T-cell (primary cell): ENCODE measurements at regions not wholly inside any gene's neighbourhood (a gene's known extent, or its start where the extent isn't known, plus 50 kb on each side); places are given as distances from the start of the nearest gene placed in this dataset.
"Not testable (repeated sequence)": the region's sequence is repeated elsewhere in the genome, so short reads cannot be mapped to it uniquely, and the experiment has no call there.

ENCODE experiments used
- ATAC-seq, 4 experiments: fragments of 200-7000 bp in 3 of 4; fragments of 150-1000 bp in 1 of 4; cut with Tn5 transposase; replicated peaks in 1 of 4; 1 replicate in 3 of 4; 2 replicates in 1 of 4; pipeline ENCODE4 v1.10.0; 2021; ENCODE audit warnings: moderate library complexity in 3 of 4, mild to moderate bottlenecking in 2 of 4, moderate number of reproducible peaks in 1 of 4
- CTCF ChIA-PET, 2 donors: fragments of 300-600 bp; sonication (Branson Sonifier 250); formaldehyde crosslinking; loops; one replicate each; lab custom pipeline; 2022; ENCODE audit warnings: antibody characterized with exemption in 2 of 2; lab: Charles Lee
- POLR2A ChIA-PET, 2 donors: fragments of 300-600 bp; sonication (Branson Sonifier 250); formaldehyde crosslinking; loops; one replicate each; lab custom pipeline; 2022; ENCODE audit warnings: antibody characterized with exemption in 2 of 2; lab: Charles Lee
- DNase-seq, 35 experiments: peaks; one replicate each; pipeline versions ENCODE4 v3.0.0 to v3.0.0-alpha.2; 2013 to 2023
- H3K27ac ChIP-seq: one replicate; pipeline ENCODE4 v1.5.1; 2013; ENCODE audit warnings: low read length
- H3K27me3 ChIP-seq, 2 experiments: replicated peaks in 1 of 2; 1 replicate in 1 of 2; 2 replicates in 1 of 2; pipeline versions ENCODE4 v1.6.1 to v1.7.0; 2013; ENCODE audit warnings: low read length in 1 of 2, mixed read lengths in 1 of 2; ENCODE audit not compliant: control insufficient read depth in 2 of 2, insufficient read depth in 2 of 2; ENCODE audit errors: extremely low read depth in 1 of 2
- H3K36me3 ChIP-seq, 2 donors: 1 replicate in 1 of 2; 2 replicates in 1 of 2; pipeline versions ENCODE4 v1.6.1 to v1.7.0; 2013; ENCODE audit warnings: low read length in 1 of 2; ENCODE audit not compliant: control insufficient read depth in 2 of 2, insufficient read depth in 1 of 2; ENCODE audit errors: extremely low read depth in 1 of 2
- H3K4me1 ChIP-seq, 2 experiments: 1 replicate in 1 of 2; 2 replicates in 1 of 2; pipeline versions ENCODE4 v1.6.1 to v1.7.0; 2013; ENCODE audit warnings: low read length in 2 of 2, mixed read lengths in 1 of 2; ENCODE audit not compliant: insufficient read depth in 2 of 2, control insufficient read depth in 1 of 2; ENCODE audit errors: extremely low read depth in 1 of 2
- H3K4me3 ChIP-seq, 2 donors: 1 replicate in 1 of 2; 2 replicates in 1 of 2; pipeline versions ENCODE4 v1.5.1 to v1.7.0; 2013; ENCODE audit warnings: mild to moderate bottlenecking in 2 of 2, low read length in 1 of 2, moderate library complexity in 1 of 2; ENCODE audit not compliant: control insufficient read depth in 1 of 2; ENCODE audit errors: extremely low read depth in 1 of 2
- H3K9me3 ChIP-seq: 2 replicates; pipeline ENCODE4 v1.7.0; 2013
- H3K27ac Mint-ChIP-seq, 2 donors: one replicate each; pipeline ENCODE4 v1.8.0; 2020 to 2021; ENCODE audit warnings: mild to moderate bottlenecking in 2 of 2, mixed read lengths in 2 of 2
- H3K27me3 Mint-ChIP-seq, 2 donors: one replicate each; pipeline ENCODE4 v1.8.0; 2021 to 2022; ENCODE audit warnings: mixed read lengths in 2 of 2
- H3K36me3 Mint-ChIP-seq: one replicate; pipeline ENCODE4 v1.8.0; 2021; ENCODE audit warnings: mixed read lengths
- H3K4me1 Mint-ChIP-seq, 3 donors: one replicate each; pipeline ENCODE4 v1.8.0; 2020 to 2022; ENCODE audit warnings: mixed read lengths in 3 of 3, mild to moderate bottlenecking in 1 of 3
- H3K4me3 Mint-ChIP-seq, 3 donors: one replicate each; pipeline ENCODE4 v1.8.0; 2020 to 2022; ENCODE audit warnings: mild to moderate bottlenecking in 3 of 3, mixed read lengths in 3 of 3, moderate library complexity in 3 of 3
- H3K9me3 Mint-ChIP-seq, 3 donors: one replicate each; pipeline ENCODE4 v1.8.0; 2020 to 2022; ENCODE audit warnings: mixed read lengths in 3 of 3
- WGBS: methylation state at CpG from one replicate; pipeline ENCODE4 v1.1.5; 2013; ENCODE audit warnings: missing lambda C conversion rate; ENCODE audit not compliant: insufficient coverage; 5-methylcytosine and 5-hydroxymethylcytosine counted together

DNA sequence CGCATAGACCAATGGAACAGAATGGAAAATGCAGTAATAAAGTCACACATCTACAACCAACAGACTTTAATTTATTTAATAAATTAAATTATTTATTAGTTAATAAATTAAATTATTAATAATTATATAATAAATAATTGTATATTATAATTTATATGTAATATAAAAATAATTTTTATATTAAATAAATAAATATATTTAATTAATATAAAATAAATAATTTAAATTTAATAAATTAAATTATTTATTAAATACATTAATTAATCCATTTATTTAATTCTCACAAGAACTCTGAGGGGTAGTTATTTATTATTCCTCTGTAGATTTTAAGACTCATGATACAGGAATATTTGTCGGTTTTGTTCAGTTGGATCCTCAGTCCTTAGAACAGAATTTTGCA is 176.1 kb upstream of the ADAMTS19 start:
- DNase-seq (no peak), ATAC-seq (no peak)
- CTCF ChIA-PET = no interaction called here
- Mint-ChIP-seq H3K9me3 (peaks cover 7 to 9% (median 9%) of the 10 kb centered on the region in 3 donors), H3K27ac (no peak overlapping the region), H3K27me3 (no peaks in the 10 kb centered on the region), H3K4me3 (no peak overlapping the region), H3K4me1 (no peaks in the 10 kb centered on the region), H3K36me3 (no peaks in the 10 kb centered on the region)
- H3K27me3 ChIP-seq = no peaks in the 10 kb centered on the region
- no peaks in the 10 kb centered on the region for H3K4me1 ChIP-seq
- no peaks in the 10 kb centered on the region for H3K9me3 ChIP-seq
- no peaks in the 10 kb centered on the region for H3K36me3 ChIP-seq
- no peak overlapping the region for H3K27ac ChIP-seq
- POLR2A ChIA-PET = no interaction called here
- no peak overlapping the region for H3K4me3 ChIP-seq
- WGBS = no CpG with 5 or more reads among the region's 2 CpGs

DNA sequence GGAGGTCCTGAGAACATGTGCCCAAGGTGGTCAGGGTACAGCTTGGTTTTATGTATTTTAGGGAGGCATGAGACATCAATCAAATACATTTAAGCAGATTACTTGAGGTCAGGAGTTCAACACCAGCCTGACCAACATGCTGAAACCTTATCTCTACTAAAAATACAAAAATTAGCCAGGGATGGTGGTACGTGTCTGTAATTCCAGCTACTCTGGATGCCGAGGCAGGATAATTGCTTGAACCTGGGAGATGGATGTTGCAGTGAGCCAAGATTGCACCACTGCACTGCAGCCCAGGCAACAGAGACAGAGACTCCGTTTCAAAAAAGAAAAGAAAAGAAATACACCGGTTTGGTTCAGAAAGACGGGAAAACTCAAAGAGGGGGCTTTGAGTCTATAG is 165.9 kb upstream of the ADAMTS19 start:
- H3K4me3 Mint-ChIP-seq, H3K27me3 Mint-ChIP-seq, H3K4me1 Mint-ChIP-seq, H3K9me3 ChIP-seq, DNase-seq, H3K4me3 ChIP-seq, H3K36me3 Mint-ChIP-seq, H3K27ac ChIP-seq, ATAC-seq, H3K4me1 ChIP-seq, POLR2A ChIA-PET, H3K36me3 ChIP-seq, H3K27ac Mint-ChIP-seq, H3K27me3 ChIP-seq, CTCF ChIA-PET: not testable (repeated sequence)
- peaks cover 8 to 26% (median 14%) of the 10 kb centered on the region in 3 donors for H3K9me3 Mint-ChIP-seq
- 86% methylated on average over 5 of the region's 5 CpGs for WGBS

DNA sequence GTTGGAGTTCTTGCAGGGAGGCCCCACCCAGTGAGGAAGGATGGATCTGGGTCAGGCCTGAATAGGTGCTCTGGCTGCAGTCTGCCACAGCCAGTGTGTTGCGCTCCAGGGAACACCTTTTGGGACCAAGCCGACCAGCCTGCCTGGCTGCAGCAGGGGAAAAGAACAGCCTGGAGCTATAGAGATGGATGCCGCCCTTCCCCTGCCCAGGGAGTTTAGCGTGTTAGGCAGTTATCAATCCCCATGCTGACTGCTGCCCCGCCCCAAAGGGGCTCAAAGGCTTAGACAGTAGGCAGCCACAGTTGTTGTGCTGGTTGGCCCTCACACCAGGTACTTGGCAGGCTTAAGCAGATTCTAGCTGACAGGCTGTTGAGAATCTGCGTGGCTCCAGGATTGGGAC is 153.4 kb upstream of the ADAMTS19 start:
- Mint-ChIP-seq H3K27me3 (no peaks in the 10 kb centered on the region), H3K36me3 (no peaks in the 10 kb centered on the region), H3K4me3 (no peak overlapping the region), H3K9me3 (peaks cover 12 to 21% (median 20%) of the 10 kb centered on the region in 3 donors), H3K27ac (no peak overlapping the region), H3K4me1 (no peaks in the 10 kb centered on the region)
- no peak overlapping the region for H3K27ac ChIP-seq
- H3K4me1 ChIP-seq = no peaks in the 10 kb centered on the region
- WGBS = 98% methylated on average over 3 of the region's 6 CpGs
- peaks cover 0 to 3% of the 10 kb centered on the region in 2 experiments for H3K27me3 ChIP-seq
- ChIA-PET CTCF (no interaction called here), POLR2A (no interaction called here)
- no peak for ATAC-seq
- H3K9me3 ChIP-seq = no peaks in the 10 kb centered on the region
- DNase-seq = no peak
- no peaks in the 10 kb centered on the region for H3K36me3 ChIP-seq
- H3K4me3 ChIP-seq = no peak overlapping the region

DNA sequence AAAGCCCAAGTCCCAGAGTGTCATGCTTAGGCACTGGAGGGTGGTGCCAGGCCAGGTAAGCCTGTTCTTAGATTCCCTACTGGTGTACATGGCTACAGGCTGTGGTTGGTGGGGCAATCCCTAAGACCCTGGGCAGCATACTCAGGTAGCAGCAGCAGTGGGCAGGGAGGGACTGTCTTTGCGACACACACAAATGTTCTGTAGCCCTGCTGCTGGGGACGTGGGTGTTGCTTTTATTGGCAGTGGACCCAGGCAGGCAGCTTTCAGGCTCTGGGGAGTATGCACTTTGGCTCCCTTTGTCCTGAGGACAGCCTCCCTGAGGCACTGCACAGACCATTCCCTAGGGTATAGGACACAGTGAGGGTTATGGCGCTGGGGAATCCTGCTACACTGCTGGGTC is 137.1 kb upstream of the ADAMTS19 start:
- Histone ChIP-seq H3K4me1 (no peaks in the 10 kb centered on the region), H3K36me3 (no peaks in the 10 kb centered on the region), H3K27ac (no peak overlapping the region), H3K27me3 (no peaks in the 10 kb centered on the region), H3K4me3 (no peak overlapping the region), H3K9me3 (no peaks in the 10 kb centered on the region)
- no peaks in the 10 kb centered on the region for H3K27me3 Mint-ChIP-seq
- ChIA-PET POLR2A (no interaction called here), CTCF (no interaction called here)
- WGBS = 77% methylated on average over 3 of the region's 3 CpGs
- no peak overlapping the region for H3K4me3 Mint-ChIP-seq
- no peak overlapping the region for H3K27ac Mint-ChIP-seq
- H3K9me3 Mint-ChIP-seq = peaks cover 12 to 27% (median 17%) of the 10 kb centered on the region in 3 donors
- H3K4me1 Mint-ChIP-seq = no peaks in the 10 kb centered on the region
- ATAC-seq = no peak
- DNase-seq = no peak
- no peaks in the 10 kb centered on the region for H3K36me3 Mint-ChIP-seq

DNA sequence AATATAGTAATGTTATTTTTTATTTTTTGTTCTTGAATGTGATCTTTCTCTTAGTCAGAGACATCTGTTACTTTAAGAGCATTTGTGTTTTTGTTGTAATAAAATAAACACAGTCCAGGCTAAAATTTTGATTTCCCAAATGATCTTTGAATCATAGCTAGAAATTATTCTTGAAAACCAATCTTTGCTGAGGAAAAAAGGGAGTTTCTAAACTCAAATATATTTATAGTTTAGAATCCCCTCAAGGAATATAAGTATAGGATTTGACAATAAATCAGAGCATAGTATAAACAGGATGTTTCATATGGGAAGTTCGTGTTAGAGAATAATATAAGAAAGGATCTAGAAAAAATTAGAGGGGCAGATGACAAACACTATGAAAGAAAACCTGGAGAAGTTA is 118.8 kb upstream of the ADAMTS19 start:
- H3K4me3 ChIP-seq = no peak overlapping the region
- POLR2A ChIA-PET = no interaction called here
- no peak for ATAC-seq
- no peak overlapping the region for H3K4me3 Mint-ChIP-seq
- CTCF ChIA-PET = no interaction called here
- H3K36me3 ChIP-seq = no peaks in the 10 kb centered on the region
- peaks cover 0 to 5% (median 0%) of the 10 kb centered on the region in 3 donors for H3K4me1 Mint-ChIP-seq
- H3K27me3 Mint-ChIP-seq = no peaks in the 10 kb centered on the region
- H3K27ac ChIP-seq = no peak overlapping the region
- no peaks in the 10 kb centered on the region for H3K4me1 ChIP-seq
- H3K36me3 Mint-ChIP-seq = no peaks in the 10 kb centered on the region
- H3K27me3 ChIP-seq = no peaks in the 10 kb centered on the region
- no peaks in the 10 kb centered on the region for H3K9me3 ChIP-seq
- no CpG with 5 or more reads among the region's 1 CpG for WGBS
- peaks cover 17 to 51% (median 27%) of the 10 kb centered on the region in 3 donors for H3K9me3 Mint-ChIP-seq
- no peak overlapping the region for H3K27ac Mint-ChIP-seq
- no peak for DNase-seq

DNA sequence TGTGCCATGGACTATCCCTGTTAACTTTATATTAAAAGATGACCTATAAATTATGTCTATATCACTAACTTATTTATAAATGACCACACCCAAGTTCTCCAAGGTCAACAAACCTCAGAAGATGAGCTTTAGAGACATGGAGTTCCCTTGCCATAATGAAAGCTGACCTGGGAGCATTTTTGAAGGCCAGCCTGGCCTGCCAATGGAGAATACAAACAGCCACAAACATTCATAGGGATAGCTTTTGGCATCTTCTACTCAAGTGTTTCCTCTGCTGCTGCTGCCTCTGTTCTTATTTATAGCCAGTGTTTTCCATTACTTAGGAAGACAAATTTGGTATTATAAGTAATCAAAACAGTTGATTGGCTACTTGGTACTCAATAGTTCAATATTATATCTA is 117.3 kb upstream of the ADAMTS19 start:
- no peaks in the 10 kb centered on the region for H3K27me3 ChIP-seq
- CTCF ChIA-PET = no interaction called here
- H3K27ac Mint-ChIP-seq = no peak overlapping the region
- DNase-seq (no peak), ATAC-seq (no peak)
- no peaks in the 10 kb centered on the region for H3K36me3 Mint-ChIP-seq
- POLR2A ChIA-PET = no interaction called here
- H3K4me1 Mint-ChIP-seq = peaks cover 0 to 5% (median 0%) of the 10 kb centered on the region in 3 donors
- H3K27ac ChIP-seq = no peak overlapping the region
- no peak overlapping the region for H3K4me3 ChIP-seq
- peaks cover 17 to 51% (median 35%) of the 10 kb centered on the region in 3 donors for H3K9me3 Mint-ChIP-seq
- no peaks in the 10 kb centered on the region for H3K27me3 Mint-ChIP-seq
- no peak overlapping the region for H3K4me3 Mint-ChIP-seq
- H3K36me3 ChIP-seq = no peaks in the 10 kb centered on the region
- H3K9me3 ChIP-seq = no peaks in the 10 kb centered on the region
- H3K4me1 ChIP-seq = no peaks in the 10 kb centered on the region
